ENCODE measurements at regions not wholly inside any gene's neighbourhood (a gene's known extent, or its start where the extent isn't known, plus 50 kb on each side); places are given as distances from the start of the nearest gene placed in this dataset.

GRCh38 chr14:86794689-86795088 is 1198.3 kb downstream of the GALC start:
- TF ChIP-seq POLR2A (IDR thresholded peaks at IDR 0.05; ENCODE audit: extremely low read depth, insufficient read length) (no peak), CTCF (IDR thresholded peaks at IDR 0.05; ENCODE audit: low read depth, low read length) (no peak), MAX (IDR thresholded peaks at IDR 0.05; ENCODE audit: low read depth, low read length) (no peak)

Data from NB4 (cell line).